Hippocampal formation (tissue), 2 donors: ENCODE measurements at regions not wholly inside any gene's neighbourhood (a gene's known extent, or its start where the extent isn't known, plus 50 kb on each side); places are given as distances from the start of the nearest gene placed in this dataset.
"Not testable (repeated sequence)": the region's sequence is repeated elsewhere in the genome, so short reads cannot be mapped to it uniquely, and the experiment has no call there.

ENCODE experiments used
- DNase-seq, 2 donors: peaks; one replicate each; lab custom pipeline; 2025; lab: John Stamatoyannopoulos, UW

DNA sequence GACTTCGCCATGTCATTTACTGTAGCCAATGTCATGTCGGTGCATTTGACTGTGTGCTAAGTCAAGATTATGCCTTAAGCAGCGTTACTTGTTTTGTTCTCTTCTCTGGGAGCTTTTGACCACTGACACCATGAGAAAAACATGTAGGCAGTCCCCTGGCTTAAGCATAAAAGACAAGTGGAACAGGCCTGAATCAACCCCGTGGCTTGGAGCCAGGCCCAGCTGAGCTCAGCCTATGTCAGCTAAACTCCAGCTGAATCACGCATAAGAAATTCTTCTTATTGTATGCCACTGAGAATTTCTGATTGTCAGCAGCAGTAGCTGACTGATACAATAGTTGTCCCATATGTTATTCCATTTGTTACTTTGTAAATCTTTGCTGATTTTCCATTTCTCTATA, 261.9 kb downstream of the CBLL2 start:
- no peak for DNase-seq

DNA sequence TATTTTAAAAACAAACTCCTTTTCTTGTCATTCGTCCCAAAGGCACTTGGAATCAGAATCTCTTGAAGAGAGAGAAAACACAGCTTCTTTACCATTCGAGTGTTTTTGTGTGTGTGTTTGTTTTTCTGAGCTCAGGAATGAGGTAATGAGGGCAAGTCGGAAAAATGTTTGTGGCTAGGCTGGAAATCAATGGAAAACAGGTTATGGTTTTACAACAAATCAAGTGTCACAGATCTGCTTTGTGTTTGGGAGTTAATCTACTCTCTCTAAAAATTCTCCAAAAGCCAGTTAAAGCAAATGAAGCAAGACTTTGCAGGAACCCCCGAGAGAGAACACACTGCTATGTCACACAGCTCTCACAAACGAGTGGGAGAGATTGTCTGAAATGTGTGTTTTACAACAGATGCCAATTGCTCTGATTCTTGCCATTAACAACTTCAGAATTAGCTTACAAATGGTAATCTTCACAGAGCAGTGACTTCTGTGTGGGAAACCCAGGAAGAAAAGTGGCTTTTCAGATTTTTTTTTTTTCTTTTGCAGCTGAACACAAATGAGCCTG, 264.1 kb downstream of the CBLL2 start:
- no peak for DNase-seq

DNA sequence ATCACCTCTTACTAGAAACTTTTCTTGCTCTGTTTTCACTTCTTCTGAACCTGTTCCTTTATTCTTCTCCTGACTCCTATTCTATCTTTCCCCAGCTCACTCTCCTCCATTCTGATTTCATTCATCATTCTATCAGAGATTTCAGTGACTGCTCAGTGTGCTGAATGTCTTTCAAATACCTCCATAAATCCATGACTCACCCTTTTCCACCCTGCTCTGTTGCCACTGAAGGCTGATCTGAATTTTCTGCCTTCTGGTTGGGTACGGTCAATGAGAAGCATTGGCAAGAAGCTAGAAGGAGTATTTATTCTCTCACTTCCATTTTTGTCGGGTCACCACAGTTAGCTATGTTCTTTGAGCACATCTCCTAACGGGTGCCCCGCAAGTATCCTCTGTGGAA, 265.9 kb downstream of the CBLL2 start:
- no peak for DNase-seq

DNA sequence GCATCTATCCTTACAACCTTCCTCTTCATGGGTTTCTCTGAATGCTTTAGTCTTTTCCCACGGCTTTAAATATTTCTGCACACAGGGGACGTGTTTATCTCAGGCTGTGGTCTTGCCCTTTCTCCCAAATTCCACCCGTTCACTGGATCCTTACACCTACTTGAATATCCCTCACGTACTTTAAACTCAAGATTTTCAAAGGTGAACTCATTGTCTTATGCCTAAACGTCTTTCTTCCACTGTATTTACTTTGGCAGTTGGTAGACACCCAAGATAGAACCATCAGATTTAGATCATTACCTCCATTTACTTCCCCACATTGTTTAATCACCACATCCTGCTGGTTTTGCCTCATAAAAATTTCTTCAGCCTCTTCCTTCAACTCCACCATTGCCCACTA, 269.2 kb downstream of the CBLL2 start:
- no peak for DNase-seq

DNA sequence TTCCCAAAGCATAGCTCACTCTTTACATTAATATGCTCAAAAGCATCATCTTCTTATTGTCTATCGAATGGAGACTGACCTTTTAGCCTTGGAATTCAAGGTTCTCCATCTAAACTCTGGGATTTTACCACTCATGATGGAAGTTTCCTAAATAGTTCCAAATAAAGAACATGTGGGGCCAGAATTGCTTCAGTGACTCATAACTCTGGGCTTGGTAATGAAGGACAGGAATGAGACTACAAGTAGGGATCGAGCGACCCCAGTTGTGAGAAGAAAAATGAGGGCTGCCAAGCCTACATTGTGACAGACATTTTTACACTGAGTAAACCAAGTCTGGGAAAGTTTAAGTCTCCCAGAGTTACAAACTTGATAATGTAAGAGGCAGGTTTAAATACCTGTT, 269.9 kb downstream of the CBLL2 start:
- DNase-seq: no peak

DNA sequence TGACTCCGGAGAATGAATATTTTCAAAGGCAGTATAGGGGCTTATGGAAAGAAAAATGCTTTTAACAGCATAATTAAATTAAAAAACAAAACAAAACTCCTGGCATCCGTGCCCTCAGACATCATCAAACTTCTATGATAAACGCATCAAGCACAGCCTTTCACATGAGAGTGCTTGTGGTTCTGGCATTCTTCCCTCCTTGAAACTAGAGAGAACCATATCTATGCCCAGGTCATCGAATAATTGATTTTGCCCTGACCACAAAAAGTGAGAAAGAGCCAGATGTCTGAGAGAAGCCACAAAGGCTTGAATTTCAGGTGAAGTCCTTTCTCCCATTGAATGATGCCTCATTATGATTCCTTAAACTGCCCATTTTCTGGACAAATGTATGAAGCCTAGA, 286.8 kb downstream of the CBLL2 start:
- DNase-seq: no peak

DNA sequence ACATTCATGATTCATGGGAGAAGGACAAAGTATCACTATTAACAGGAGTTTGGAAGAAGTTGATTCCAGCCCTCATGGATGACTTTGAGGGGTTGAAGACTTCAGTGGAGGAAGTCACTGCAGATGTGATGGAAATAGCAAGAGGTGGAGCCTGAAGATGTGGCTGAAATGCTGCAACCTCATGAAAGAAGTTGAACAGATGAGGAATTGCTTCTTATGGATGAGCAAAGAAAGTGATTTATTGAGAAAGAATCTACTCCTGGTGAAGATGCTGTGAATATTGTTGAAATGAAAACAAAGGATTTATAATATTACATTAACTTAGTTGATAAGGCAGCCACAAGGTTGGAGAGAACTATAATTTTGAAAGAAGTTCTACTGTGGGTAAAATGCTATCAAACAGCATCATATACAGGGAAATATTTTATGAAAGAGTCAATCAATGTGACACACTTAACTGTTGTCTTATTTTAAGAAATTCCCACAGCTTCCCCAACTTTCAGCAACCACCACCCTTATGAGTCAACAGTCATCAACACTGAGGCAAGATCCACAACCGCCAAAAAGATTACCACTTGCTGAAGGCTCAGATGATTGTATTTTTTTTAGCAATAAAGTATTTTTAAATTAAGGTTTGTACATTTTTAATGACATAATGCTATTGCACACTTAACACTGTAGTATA, 302.6 kb downstream of the CBLL2 start:
- DNase-seq: no peak

DNA sequence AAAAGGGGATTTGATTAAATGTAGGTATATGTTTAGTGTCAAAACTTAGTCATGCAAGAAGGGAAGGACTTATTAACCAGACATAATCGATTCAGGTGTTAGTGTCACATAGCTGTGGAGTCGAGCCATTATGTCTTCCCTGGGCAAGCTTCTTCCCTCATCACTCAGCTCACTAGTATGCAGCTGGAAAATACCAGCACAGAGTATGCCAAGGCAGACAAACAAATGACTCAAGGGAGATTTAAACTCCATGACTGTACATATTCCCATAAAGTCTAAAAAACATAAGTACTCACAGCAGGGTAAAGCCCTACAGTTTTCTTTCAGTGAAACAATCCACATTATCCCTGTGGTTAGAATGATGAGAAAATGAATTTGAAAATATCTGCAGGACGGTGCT, 304.5 kb downstream of the CBLL2 start:
- no peak for DNase-seq

DNA sequence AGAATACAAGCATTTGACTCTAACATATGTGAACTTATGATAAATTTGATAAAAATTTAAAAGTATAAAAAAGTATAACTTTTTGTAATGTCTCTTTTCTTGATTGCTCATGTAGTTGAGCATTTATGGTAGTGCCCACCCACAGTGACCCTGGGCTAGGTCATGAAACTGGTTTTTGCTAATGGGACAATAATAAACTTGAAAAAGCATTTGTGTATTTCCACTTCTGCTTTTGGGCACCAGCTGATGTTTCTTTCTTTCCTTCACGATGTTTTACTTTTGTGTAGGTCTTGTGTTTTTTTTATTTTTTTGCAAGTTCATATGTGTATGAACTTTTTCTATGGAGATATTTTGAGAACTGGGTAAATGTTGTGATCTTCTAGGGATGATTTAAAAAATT, 313.1 kb downstream of the CBLL2 start:
- no peak for DNase-seq

DNA sequence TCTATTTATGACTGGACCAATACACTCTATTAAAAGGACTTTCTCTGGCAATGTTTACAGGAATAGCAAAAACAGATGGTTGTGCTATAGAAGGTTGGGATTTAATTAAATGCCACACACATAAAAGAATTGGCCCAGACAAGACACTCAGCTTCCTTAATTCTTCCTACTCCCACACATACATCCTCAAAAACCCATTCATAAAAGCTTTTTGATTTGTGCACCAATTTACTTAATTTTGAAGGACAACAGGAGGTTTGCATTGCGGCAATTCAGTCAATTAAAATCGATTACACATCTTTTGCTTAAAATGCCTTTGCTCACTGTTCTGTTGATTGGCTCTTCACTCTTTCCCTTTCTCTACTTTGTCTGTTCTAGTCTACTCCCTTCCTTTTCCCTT, 317.1 kb downstream of the CBLL2 start:
- no peak for DNase-seq

DNA sequence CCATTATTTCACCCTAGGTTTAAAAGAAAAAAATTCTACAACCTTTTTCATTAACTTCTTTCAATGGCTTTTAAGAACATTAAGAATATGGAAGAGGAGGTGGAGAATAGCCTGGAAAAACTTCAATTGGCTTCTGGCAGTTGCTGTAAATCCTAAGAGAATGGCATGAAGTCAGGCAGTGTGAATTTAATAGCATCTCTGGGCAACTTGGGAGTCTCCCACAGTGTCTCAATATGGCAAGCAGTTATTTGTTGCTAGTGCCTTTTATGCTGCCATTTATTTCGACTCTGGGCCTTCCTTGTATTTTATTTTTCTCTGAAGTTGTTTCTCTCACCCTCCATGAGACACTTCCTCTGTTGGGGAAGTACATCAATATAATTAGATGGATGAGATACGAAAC, 322.1 kb downstream of the CBLL2 start:
- DNase-seq: no peak

DNA sequence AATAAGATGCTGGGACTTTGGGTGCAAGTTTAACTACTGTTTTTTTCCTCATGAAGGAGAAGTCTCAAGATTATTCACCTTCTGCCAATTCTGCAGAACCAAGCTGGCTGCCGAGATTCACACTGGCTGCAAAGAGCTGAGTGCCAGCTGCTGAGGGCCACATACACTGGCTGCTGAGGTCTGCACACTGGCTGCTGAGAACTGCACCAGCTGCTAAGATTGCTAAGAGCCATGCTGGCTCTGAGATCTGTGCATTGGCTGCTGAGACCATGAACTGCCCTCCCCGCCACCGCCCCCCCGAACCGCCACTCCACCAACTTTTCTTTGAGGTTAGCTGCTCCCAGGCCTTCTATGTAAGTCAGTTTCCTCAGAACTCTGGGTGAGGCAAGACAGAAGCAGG, 330.3 kb downstream of the CBLL2 start:
- no peak for DNase-seq

DNA sequence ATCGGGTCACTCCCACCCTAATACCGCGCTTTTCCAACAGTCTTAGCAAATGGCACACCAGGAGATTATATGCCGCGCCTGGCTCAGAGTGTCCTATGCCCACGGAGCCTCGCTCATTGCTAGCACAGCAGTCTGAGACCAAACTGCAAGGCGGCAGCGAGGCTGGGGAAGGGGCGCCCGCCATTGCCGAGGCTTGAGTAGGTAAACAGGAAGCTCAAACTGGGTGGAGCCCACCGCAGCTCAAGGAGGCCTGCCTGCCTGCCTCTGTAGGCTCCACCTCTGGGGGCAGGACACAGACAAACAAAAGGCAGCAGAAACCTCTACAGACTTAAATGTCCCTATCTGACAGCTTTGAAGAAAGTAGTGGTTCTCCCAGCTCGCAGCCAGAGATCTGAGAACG, 336.7 kb downstream of the CBLL2 start:
- DNase-seq: not testable (repeated sequence)

DNA sequence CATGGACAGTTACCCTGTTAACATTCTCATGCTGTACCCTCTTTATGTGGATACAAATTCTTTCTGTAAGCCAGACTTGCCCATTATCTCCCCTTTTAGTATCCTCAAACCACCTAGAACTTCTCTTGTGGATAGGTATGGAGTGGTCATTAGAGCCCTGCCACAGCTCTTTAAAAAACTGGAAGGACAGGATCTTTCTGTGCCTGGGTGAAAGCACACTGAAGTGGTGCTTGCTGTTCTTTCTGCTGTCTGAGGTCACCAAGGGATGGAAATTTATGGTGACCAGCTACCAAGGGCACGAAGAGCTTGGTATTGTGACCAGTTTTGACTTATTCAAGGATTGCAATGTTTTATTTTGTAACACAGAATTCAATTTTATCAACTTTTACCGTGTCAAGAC, 344.2 kb downstream of the CBLL2 start:
- no peak for DNase-seq

DNA sequence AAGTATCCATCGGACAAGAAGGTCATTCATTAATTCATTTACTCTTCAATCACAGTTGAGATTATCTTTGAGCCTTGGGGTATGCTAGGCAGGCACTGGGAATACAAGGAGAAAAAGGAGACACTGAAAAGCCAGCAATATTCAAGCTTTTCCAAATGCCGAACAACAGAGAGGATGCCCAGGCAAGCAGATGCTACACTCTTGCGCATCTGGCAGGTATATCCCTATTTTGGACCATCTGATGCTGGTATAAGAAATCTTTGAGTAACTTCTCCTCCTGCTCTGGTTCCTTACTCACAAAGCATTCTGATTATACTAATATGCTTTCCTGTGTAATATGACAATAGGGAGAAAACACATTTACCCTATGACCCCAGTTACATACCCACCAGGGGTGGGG, 354.9 kb downstream of the CBLL2 start:
- no peak for DNase-seq

DNA sequence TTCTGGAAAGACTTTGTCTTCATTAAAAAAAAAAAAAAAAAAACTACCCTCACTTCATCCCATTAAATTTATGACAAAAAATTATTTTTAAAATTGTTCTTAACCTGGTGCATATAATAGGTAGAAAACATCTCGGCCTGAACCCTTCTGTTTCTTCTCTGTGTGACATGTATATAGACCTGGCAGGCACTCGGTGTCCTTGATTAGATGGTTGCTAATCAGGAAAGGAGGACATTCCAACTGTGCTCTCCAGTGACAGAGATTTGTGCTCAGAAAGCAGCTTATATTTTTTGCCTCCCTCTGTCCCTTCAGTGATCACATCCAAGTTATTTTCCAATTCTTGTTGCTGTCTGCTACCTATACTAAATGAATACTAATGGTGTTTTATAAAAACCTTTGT, 355.6 kb downstream of the CBLL2 start:
- DNase-seq: no peak

DNA sequence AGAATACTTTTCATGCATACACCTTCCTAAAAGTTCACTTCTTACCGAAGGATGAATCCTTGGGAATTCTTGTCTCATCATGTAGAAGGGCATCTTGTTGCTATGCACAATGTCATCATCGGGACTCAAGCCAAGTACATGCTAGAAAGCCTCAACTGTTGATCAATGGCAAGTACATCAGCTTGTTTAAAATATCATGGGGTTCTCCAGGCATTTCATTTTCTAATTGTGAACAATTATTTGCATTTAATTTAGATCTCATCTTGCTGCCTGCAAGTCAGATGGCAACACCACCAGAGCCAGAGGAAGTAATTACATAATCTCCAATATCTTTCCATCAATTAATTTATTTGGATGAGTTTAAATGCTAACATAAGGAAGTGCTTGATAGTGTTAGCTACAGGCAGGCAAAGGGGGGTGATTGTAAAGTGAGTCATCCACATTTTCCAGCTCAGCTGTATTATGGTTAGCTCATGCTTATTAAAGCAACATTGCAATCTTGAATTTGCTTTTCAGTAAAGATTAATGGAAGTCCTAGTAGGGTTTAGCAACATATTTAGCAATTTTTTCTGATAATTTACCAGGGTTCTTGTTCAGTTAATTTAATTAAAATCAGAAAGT, 356.5 kb downstream of the CBLL2 start:
- DNase-seq: no peak

DNA sequence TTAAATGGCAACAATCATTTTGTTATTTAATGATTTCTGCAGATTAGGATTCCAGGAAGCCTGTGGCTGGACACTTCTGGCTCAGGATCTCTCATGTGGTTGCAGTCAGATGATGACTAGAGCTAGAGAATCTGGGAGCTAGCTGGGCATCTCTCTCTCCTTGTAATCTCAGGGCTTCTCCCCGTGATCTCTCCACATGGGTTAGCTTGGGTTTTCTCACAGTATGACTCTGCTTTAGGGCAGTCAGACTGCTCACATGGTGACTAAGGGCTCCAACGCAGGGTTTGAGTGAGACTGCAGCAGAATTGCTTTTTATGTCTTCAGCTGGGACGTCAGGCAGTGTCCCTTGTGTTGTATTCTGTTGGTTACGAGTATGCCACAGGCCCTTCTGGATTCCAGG, 361.4 kb downstream of the CBLL2 start:
- no peak for DNase-seq

DNA sequence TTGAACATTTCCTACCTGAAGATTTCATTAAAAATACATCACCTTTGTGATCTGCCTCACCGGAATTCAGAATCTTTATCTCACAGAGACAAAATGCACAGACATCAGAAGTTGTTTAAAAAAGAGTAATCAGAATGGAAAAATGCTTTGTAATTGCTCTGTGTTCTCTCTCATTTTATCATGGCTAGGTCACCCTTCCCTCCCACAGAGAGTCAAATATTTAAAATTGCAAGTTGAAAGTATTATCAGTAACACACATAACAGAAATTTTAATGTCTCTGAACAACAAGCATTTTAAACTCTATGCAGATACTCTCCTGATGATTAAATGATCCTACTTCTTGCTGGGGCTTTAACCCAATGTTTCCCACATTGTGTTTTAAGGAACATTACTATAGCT, 362.0 kb downstream of the CBLL2 start:
- no peak for DNase-seq

DNA sequence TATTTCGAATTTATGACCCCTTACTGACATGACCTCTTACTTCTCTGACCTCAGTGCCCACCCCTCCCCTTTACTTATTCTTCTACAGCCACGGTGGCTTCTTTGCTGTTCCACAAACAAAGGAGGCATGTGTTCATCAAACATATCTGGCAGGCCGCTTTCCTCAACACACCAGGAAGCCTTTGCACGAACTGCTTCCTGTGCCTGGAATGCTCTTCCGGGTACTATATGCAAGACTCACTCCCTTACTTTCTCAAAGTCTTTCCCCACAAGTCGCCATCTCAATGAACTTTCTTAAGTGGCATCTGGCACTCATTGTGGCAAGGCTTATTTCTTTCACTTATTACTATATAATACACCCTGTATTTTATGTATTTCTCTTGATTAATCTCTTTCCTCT, 351.5 kb upstream of the DDX53 start:
- DNase-seq: no peak

DNA sequence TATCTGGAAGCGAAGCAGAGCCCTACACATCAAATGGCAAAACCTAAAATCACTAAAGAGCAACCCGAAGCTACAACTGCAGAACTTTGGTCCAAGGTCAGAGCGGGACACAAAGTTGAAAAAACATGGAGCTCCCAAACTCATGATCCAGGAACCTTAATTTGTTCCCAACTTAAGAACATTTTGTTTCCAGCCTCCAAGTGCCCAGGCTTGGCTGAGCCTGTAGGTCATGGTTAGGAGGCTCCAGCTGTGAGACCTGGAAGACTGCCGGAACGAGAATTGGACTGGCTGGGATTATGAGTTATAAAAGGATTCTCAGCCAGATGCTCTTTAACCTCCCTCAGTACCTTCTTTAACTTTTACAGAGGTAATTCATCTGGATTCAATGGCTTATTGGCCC, 349.1 kb upstream of the DDX53 start:
- DNase-seq: no peak

DNA sequence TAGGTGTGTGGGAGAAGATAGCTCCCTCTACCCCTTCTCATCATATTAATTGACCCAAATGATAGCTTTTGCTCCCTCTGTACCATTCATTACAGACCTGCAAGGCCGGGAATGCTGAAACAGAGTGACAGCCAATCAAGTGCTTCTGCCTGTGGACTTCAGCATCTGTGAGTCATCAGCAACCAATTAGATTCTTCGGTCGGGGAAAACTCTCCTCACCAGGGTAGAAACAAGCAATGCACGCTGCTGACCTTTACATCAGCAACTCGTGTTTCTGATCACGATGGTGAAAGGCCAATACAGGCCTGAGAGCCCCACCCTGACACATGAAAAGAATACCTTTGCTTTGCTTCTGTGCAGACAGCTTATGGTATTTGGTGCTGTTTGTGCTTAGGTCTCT, 347.2 kb upstream of the DDX53 start:
- no peak for DNase-seq

DNA sequence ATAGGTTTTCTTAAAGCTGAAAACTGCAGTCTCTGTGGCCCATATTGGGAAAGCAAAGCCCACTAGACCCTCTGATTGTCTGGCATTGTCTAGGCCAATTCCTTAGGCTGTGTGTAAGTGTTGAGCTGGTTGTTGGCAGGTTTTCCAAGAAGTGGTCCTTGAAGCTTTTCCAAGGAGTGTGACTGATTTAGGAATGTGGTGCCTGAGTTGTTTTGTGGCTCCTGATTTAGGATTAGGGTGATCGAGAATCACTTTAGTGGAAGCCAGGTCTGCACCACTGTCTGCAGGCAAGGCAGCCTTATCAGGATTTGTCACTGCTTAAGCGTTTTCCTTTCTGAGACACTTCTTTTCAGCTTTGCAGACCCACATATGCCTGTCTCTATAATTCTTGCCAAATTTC, 339.0 kb upstream of the DDX53 start:
- DNase-seq: no peak

DNA sequence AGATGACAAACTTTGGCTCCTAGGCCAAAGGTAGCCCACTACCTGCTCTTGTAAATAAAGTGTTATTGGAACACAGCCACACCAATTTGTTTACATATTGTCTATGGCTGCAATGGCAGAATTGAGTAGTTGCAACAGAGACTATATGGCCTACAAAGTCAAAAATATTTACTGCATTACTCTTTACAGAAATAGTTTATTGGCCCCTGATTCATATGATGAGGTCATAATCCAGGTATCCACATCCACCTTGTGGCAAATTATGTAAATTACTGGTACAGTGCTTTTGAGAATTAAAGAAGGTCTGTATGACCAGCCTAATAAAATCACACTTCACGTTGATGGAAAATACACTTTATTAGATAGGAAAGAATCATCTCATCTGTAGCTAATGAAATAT, 337.0 kb upstream of the DDX53 start:
- no peak for DNase-seq
